MM.1S (cell line): ENCODE measurements at regions not wholly inside any gene's neighbourhood (a gene's known extent, or its start where the extent isn't known, plus 50 kb on each side); places are given as distances from the start of the nearest gene placed in this dataset.
A peak's percentile ranks its signal among the peaks of the same experiment; 100 is the strongest.

ENCODE experiments used
- DNase-seq: peaks from one replicate; pipeline ENCODE4 v3.0.0-alpha.2; 2015
- H2AFZ ChIP-seq: fragments of 300-600 bp; sonication (generic); 2 replicates; pipeline ENCODE4 v1.6.0; 2016; ENCODE audit warnings: antibody characterized with exemption, low read length
- H3F3A ChIP-seq: fragments of 300-600 bp; sonication (generic); 2 replicates; pipeline ENCODE4 v1.6.1; 2016; ENCODE audit warnings: mild to moderate bottlenecking, antibody characterized with exemption, low read length, moderate library complexity, mixed read lengths; ENCODE audit not compliant: insufficient read depth
- H3K27ac ChIP-seq: fragments of 300-600 bp; sonication (generic); 2 replicates; pipeline ENCODE4 v1.5.1; 2016; ENCODE audit warnings: mild to moderate bottlenecking, low read length
- H3K27me3 ChIP-seq: fragments of 300-600 bp; sonication (generic); replicated peaks from 2 replicates; pipeline ENCODE4 v1.6.0; 2016; ENCODE audit warnings: low read length; ENCODE audit not compliant: insufficient read depth
- H3K36me3 ChIP-seq: fragments of 300-600 bp; sonication (generic); replicated peaks from 2 replicates; pipeline ENCODE4 v1.6.1; 2016; ENCODE audit warnings: mild to moderate bottlenecking, low read length, mixed read lengths; ENCODE audit not compliant: insufficient read depth
- H3K4me1 ChIP-seq: fragments of 300-600 bp; sonication (generic); 2 replicates; pipeline ENCODE4 v1.6.1; 2016; ENCODE audit warnings: low read length, mixed read lengths
- H3K4me2 ChIP-seq: fragments of 300-600 bp; sonication (generic); 2 replicates; pipeline ENCODE4 v1.6.0; 2016; ENCODE audit warnings: low read depth, low read length
- H3K4me3 ChIP-seq: fragments of 300-600 bp; sonication (generic); 2 replicates; pipeline ENCODE4 v1.5.1; 2016; ENCODE audit warnings: low read length, mixed read lengths
- H3K79me2 ChIP-seq: fragments of 300-600 bp; sonication (generic); 2 replicates; pipeline ENCODE4 v1.6.1; 2016; ENCODE audit warnings: mixed run types, low read length, mixed read lengths
- H3K9ac ChIP-seq: fragments of 300-600 bp; sonication (generic); 2 replicates; pipeline ENCODE4 v1.6.1; 2016; ENCODE audit warnings: low read length, mixed read lengths
- H3K9me2 ChIP-seq: fragments of 300-600 bp; sonication (generic); replicated peaks from 2 replicates; pipeline ENCODE4 v1.6.1; 2016; ENCODE audit warnings: mild to moderate bottlenecking, low read length, mixed read lengths; ENCODE audit not compliant: insufficient read depth
- H3K9me3 ChIP-seq: fragments of 300-600 bp; sonication (generic); replicated peaks from 2 replicates; pipeline ENCODE4 v1.6.1; 2016; ENCODE audit warnings: mild to moderate bottlenecking, low read length, mixed read lengths; ENCODE audit not compliant: insufficient read depth
- H4K20me1 ChIP-seq: fragments of 300-600 bp; sonication (generic); 2 replicates; pipeline ENCODE4 v1.6.1; 2016; ENCODE audit warnings: mild to moderate bottlenecking, low read length, moderate library complexity, mixed read lengths; ENCODE audit not compliant: insufficient read depth
- CTCF ChIP-seq: fragments of 300-600 bp; sonication (generic); IDR thresholded peaks from 2 replicates; pipeline ENCODE4 v1.5.1; 2016; ENCODE audit warnings: antibody characterized with exemption, low read length, mixed read lengths
- EZH2 ChIP-seq: fragments of 300-600 bp; sonication (generic); optimal IDR thresholded peaks from 2 replicates; pipeline ENCODE3; 2017; ENCODE audit warnings: low read depth, mild to moderate bottlenecking, antibody characterized with exemption, low read length, mixed read lengths
- EZH2phosphoT487 ChIP-seq: fragments of 300-600 bp; sonication (generic); IDR thresholded peaks from 2 replicates; pipeline ENCODE4 v1.6.1; 2018; ENCODE audit warnings: antibody characterized with exemption, low read length

GRCh38 chr6:74870403-74870802 is 335.4 kb downstream of the COL12A1 start:
- H3K27me3 ChIP-seq = no peaks in the 10 kb centered on the region
- no peaks in the 10 kb centered on the region for H3K79me2 ChIP-seq
- no peak overlapping the region for H3K27ac ChIP-seq
- TF ChIP-seq CTCF = peak; percentile 14; the same call in 1 of the 2 replicates
- no peak for TF ChIP-seq EZH2
- H3K9me2 ChIP-seq = no peaks in the 10 kb centered on the region; the same call in 1 of the 2 replicates
- H3K4me3 ChIP-seq = no peak overlapping the region
- H3F3A ChIP-seq = no peaks in the 10 kb centered on the region
- no peaks in the 10 kb centered on the region for H3K4me1 ChIP-seq
- no peak overlapping the region for H2AFZ ChIP-seq
- no peaks in the 10 kb centered on the region for H4K20me1 ChIP-seq
- H3K9ac ChIP-seq = no peak overlapping the region
- H3K36me3 ChIP-seq = no peaks in the 10 kb centered on the region
- H3K9me3 ChIP-seq = no peaks in the 10 kb centered on the region
- no peak for DNase-seq
- H3K4me2 ChIP-seq = no peak overlapping the region

GRCh38 chr6:74867291-74867690 is 338.6 kb downstream of the COL12A1 start:
- no peak overlapping the region for H2AFZ ChIP-seq
- TF ChIP-seq EZH2 (no peak), EZH2phosphoT487 (no peak), CTCF (no peak)
- no peaks in the 10 kb centered on the region for H3K4me1 ChIP-seq
- no peak overlapping the region for H3K27ac ChIP-seq
- H3K36me3 ChIP-seq = no peaks in the 10 kb centered on the region
- H3K9ac ChIP-seq = no peak overlapping the region
- H3K9me3 ChIP-seq = no peaks in the 10 kb centered on the region
- H3K9me2 ChIP-seq = no peaks in the 10 kb centered on the region; the same call in 1 of the 2 replicates
- no peak for DNase-seq
- H3F3A ChIP-seq = no peaks in the 10 kb centered on the region
- H3K79me2 ChIP-seq = no peaks in the 10 kb centered on the region
- H4K20me1 ChIP-seq = no peaks in the 10 kb centered on the region
- H3K27me3 ChIP-seq = no peaks in the 10 kb centered on the region
- H3K4me3 ChIP-seq = no peak overlapping the region
- no peak overlapping the region for H3K4me2 ChIP-seq

GRCh38 chr6:74863968-74864367 is 341.9 kb downstream of the COL12A1 start:
- Histone ChIP-seq H3K9me3 (no peaks in the 10 kb centered on the region), H3K9me2 (no peaks in the 10 kb centered on the region), H3K36me3 (no peaks in the 10 kb centered on the region), H4K20me1 (no peaks in the 10 kb centered on the region), H3K79me2 (no peaks in the 10 kb centered on the region), H3K4me3 (no peak overlapping the region), H3K27me3 (no peaks in the 10 kb centered on the region), H3K27ac (no peak overlapping the region), H3K4me2 (no peak overlapping the region), H2AFZ (no peak overlapping the region), H3F3A (no peaks in the 10 kb centered on the region), H3K9ac (no peak overlapping the region), H3K4me1 (no peaks in the 10 kb centered on the region)
- no peak for TF ChIP-seq EZH2
- no peak for TF ChIP-seq EZH2phosphoT487
- TF ChIP-seq CTCF = no peak
- no peak for DNase-seq

- no peak for DNase-seq
- H3K4me3 ChIP-seq = no peak overlapping the region
- TF ChIP-seq EZH2phosphoT487 = no peak
- TF ChIP-seq CTCF = no peak
- TF ChIP-seq EZH2 = no peak
- no peak overlapping the region for H2AFZ ChIP-seq
- no peaks in the 10 kb centered on the region for H3K36me3 ChIP-seq
- no peaks in the 10 kb centered on the region for H3K27me3 ChIP-seq
- H3K27ac ChIP-seq = no peak overlapping the region
- H3K79me2 ChIP-seq = no peaks in the 10 kb centered on the region
- H3K9ac ChIP-seq = no peak overlapping the region
- H3F3A ChIP-seq = no peaks in the 10 kb centered on the region
- no peak overlapping the region for H3K4me2 ChIP-seq
- no peaks in the 10 kb centered on the region for H3K9me3 ChIP-seq
- no peaks in the 10 kb centered on the region for H4K20me1 ChIP-seq
- no peaks in the 10 kb centered on the region for H3K9me2 ChIP-seq
- no peaks in the 10 kb centered on the region for H3K4me1 ChIP-seq
Observed at GRCh38 chr6:74860456-74860855, 345.4 kb downstream of the COL12A1 start.
